GM12892 (cell line): ENCODE measurements at regions not wholly inside any gene's neighbourhood (a gene's known extent, or its start where the extent isn't known, plus 50 kb on each side); places are given as distances from the start of the nearest gene placed in this dataset.

Source experiments
- POLR2A ChIP-seq: IDR thresholded peaks from 2 replicates; pipeline ENCODE4 v1.6.1; 2011; ENCODE audit warnings: low read depth, low read length, control low read depth
- TAF1 ChIP-seq: IDR thresholded peaks from 2 replicates; pipeline ENCODE4 v1.6.1; 2011; ENCODE audit warnings: low read depth, mild to moderate bottlenecking, control low read depth, low read length, borderline replicate concordance

- TF ChIP-seq POLR2A: no peak
- no peak for TF ChIP-seq TAF1
These were observed 51.2 kb upstream of the SPRY4 start for GRCh38 chr5:142375944-142376411.
